ENCODE measurements at regions not wholly inside any gene's neighbourhood (a gene's known extent, or its start where the extent isn't known, plus 50 kb on each side); places are given as distances from the start of the nearest gene placed in this dataset.
"Not testable (repeated sequence)": the region's sequence is repeated elsewhere in the genome, so short reads cannot be mapped to it uniquely, and the experiment has no call there.

- Histone ChIP-seq H3K9ac (ENCODE audit: low read depth, low read length) (no peak overlapping the region), H3K4me3 (ENCODE audit: low read depth, low read length) (no peak overlapping the region), H3K27me3 (ENCODE audit: control insufficient read depth, insufficient read depth, low read length) (no peaks in the 10 kb centered on the region), H3K36me3 (ENCODE audit: control insufficient read depth, insufficient read depth, low read length) (no peaks in the 10 kb centered on the region), H3K4me1 (ENCODE audit: control insufficient read depth, insufficient read depth, low read length) (no peaks in the 10 kb centered on the region), H3K9me3 (ENCODE audit: control insufficient read depth, insufficient read depth, low read length) (no peaks in the 10 kb centered on the region)
Measured at GRCh38 chr2:17355608-17356329, 162.5 kb downstream of the RAD51AP2 start.

GRCh38 chr2:17353263-17353662 is 165.0 kb downstream of the RAD51AP2 start:
- Histone ChIP-seq H3K9me3 (ENCODE audit: control insufficient read depth, insufficient read depth, low read length) (no peaks in the 10 kb centered on the region), H3K4me1 (ENCODE audit: control insufficient read depth, insufficient read depth, low read length) (no peaks in the 10 kb centered on the region), H3K4me3 (ENCODE audit: low read depth, low read length) (no peak overlapping the region), H3K36me3 (ENCODE audit: control insufficient read depth, insufficient read depth, low read length) (no peaks in the 10 kb centered on the region), H3K9ac (ENCODE audit: low read depth, low read length) (no peak overlapping the region), H3K27me3 (ENCODE audit: control insufficient read depth, insufficient read depth, low read length) (no peaks in the 10 kb centered on the region)

GRCh38 chr2:17342692-17343091 is 175.5 kb downstream of the RAD51AP2 start:
- not testable (repeated sequence) for H3K27me3 ChIP-seq (ENCODE audit: control insufficient read depth, insufficient read depth, low read length); H3K4me1 ChIP-seq (ENCODE audit: control insufficient read depth, insufficient read depth, low read length); H3K4me3 ChIP-seq (ENCODE audit: low read depth, low read length); H3K36me3 ChIP-seq (ENCODE audit: control insufficient read depth, insufficient read depth, low read length); H3K9me3 ChIP-seq (ENCODE audit: control insufficient read depth, insufficient read depth, low read length); H3K9ac ChIP-seq (ENCODE audit: low read depth, low read length)

- Histone ChIP-seq H3K9ac (ENCODE audit: low read depth, low read length) (no peak overlapping the region), H3K4me3 (ENCODE audit: low read depth, low read length) (no peak overlapping the region), H3K9me3 (ENCODE audit: control insufficient read depth, insufficient read depth, low read length) (no peaks in the 10 kb centered on the region), H3K4me1 (ENCODE audit: control insufficient read depth, insufficient read depth, low read length) (peaks cover 2% of the 10 kb centered on the region), H3K36me3 (ENCODE audit: control insufficient read depth, insufficient read depth, low read length) (no peaks in the 10 kb centered on the region), H3K27me3 (ENCODE audit: control insufficient read depth, insufficient read depth, low read length) (no peaks in the 10 kb centered on the region)
Measured at GRCh38 chr2:17337507-17337906, 180.7 kb downstream of the RAD51AP2 start.

- H3K4me1 ChIP-seq (ENCODE audit: control insufficient read depth, insufficient read depth, low read length) = peaks cover 2% of the 10 kb centered on the region
- no peaks in the 10 kb centered on the region for H3K36me3 ChIP-seq (ENCODE audit: control insufficient read depth, insufficient read depth, low read length)
- H3K9ac ChIP-seq (ENCODE audit: low read depth, low read length) = no peak overlapping the region
- no peaks in the 10 kb centered on the region for H3K27me3 ChIP-seq (ENCODE audit: control insufficient read depth, insufficient read depth, low read length)
- H3K9me3 ChIP-seq (ENCODE audit: control insufficient read depth, insufficient read depth, low read length) = no peaks in the 10 kb centered on the region
- H3K4me3 ChIP-seq (ENCODE audit: low read depth, low read length) = no peak overlapping the region
Measured at GRCh38 chr2:17336458-17336857, 181.8 kb downstream of the RAD51AP2 start.

- Histone ChIP-seq H3K9ac (ENCODE audit: low read depth, low read length) (no peak overlapping the region), H3K9me3 (ENCODE audit: control insufficient read depth, insufficient read depth, low read length) (no peaks in the 10 kb centered on the region), H3K4me3 (ENCODE audit: low read depth, low read length) (no peak overlapping the region), H3K27me3 (ENCODE audit: control insufficient read depth, insufficient read depth, low read length) (no peaks in the 10 kb centered on the region), H3K36me3 (ENCODE audit: control insufficient read depth, insufficient read depth, low read length) (no peaks in the 10 kb centered on the region), H3K4me1 (ENCODE audit: control insufficient read depth, insufficient read depth, low read length) (no peaks in the 10 kb centered on the region)
Measured at GRCh38 chr2:17334300-17334699, 183.9 kb downstream of the RAD51AP2 start.

GRCh38 chr2:17331636-17332035 is 186.6 kb downstream of the RAD51AP2 start:
- Histone ChIP-seq H3K36me3 (ENCODE audit: control insufficient read depth, insufficient read depth, low read length) (no peaks in the 10 kb centered on the region), H3K4me3 (ENCODE audit: low read depth, low read length) (no peak overlapping the region), H3K4me1 (ENCODE audit: control insufficient read depth, insufficient read depth, low read length) (no peaks in the 10 kb centered on the region), H3K9ac (ENCODE audit: low read depth, low read length) (no peak overlapping the region), H3K27me3 (ENCODE audit: control insufficient read depth, insufficient read depth, low read length) (no peaks in the 10 kb centered on the region), H3K9me3 (ENCODE audit: control insufficient read depth, insufficient read depth, low read length) (no peaks in the 10 kb centered on the region)

- Histone ChIP-seq H3K4me1 (ENCODE audit: control insufficient read depth, insufficient read depth, low read length) (no peaks in the 10 kb centered on the region), H3K9me3 (ENCODE audit: control insufficient read depth, insufficient read depth, low read length) (no peaks in the 10 kb centered on the region), H3K36me3 (ENCODE audit: control insufficient read depth, insufficient read depth, low read length) (no peaks in the 10 kb centered on the region), H3K27me3 (ENCODE audit: control insufficient read depth, insufficient read depth, low read length) (no peaks in the 10 kb centered on the region), H3K4me3 (ENCODE audit: low read depth, low read length) (no peak overlapping the region), H3K9ac (ENCODE audit: low read depth, low read length) (no peak overlapping the region)
Measured at GRCh38 chr2:17328161-17328560, 190.1 kb downstream of the RAD51AP2 start.

- H3K27me3 ChIP-seq (ENCODE audit: control insufficient read depth, insufficient read depth, low read length) = no peaks in the 10 kb centered on the region
Measured at GRCh38 chr2:17327649-17328048, 190.6 kb downstream of the RAD51AP2 start.

GRCh38 chr2:17326717-17327116 is 191.5 kb downstream of the RAD51AP2 start:
- H3K27me3 ChIP-seq (ENCODE audit: control insufficient read depth, insufficient read depth, low read length) = no peaks in the 10 kb centered on the region
- no peak overlapping the region for H3K9ac ChIP-seq (ENCODE audit: low read depth, low read length)
- no peaks in the 10 kb centered on the region for H3K36me3 ChIP-seq (ENCODE audit: control insufficient read depth, insufficient read depth, low read length)
- H3K4me1 ChIP-seq (ENCODE audit: control insufficient read depth, insufficient read depth, low read length) = no peaks in the 10 kb centered on the region
- no peak overlapping the region for H3K4me3 ChIP-seq (ENCODE audit: low read depth, low read length)
- no peaks in the 10 kb centered on the region for H3K9me3 ChIP-seq (ENCODE audit: control insufficient read depth, insufficient read depth, low read length)

More at GRCh38 chr2:17327649-17328048, 190.6 kb downstream of the RAD51AP2 start:
- Histone ChIP-seq H3K4me1 (ENCODE audit: control insufficient read depth, insufficient read depth, low read length) (no peaks in the 10 kb centered on the region), H3K36me3 (ENCODE audit: control insufficient read depth, insufficient read depth, low read length) (no peaks in the 10 kb centered on the region), H3K4me3 (ENCODE audit: low read depth, low read length) (no peak overlapping the region), H3K9me3 (ENCODE audit: control insufficient read depth, insufficient read depth, low read length) (no peaks in the 10 kb centered on the region), H3K9ac (ENCODE audit: low read depth, low read length) (no peak overlapping the region)

- H3K4me3 ChIP-seq (ENCODE audit: low read depth, low read length) = no peak overlapping the region
- H3K36me3 ChIP-seq (ENCODE audit: control insufficient read depth, insufficient read depth, low read length) = no peaks in the 10 kb centered on the region
- H3K9ac ChIP-seq (ENCODE audit: low read depth, low read length) = no peak overlapping the region
Measured at GRCh38 chr2:17323697-17324096, 194.5 kb downstream of the RAD51AP2 start.

GRCh38 chr2:17322461-17322860 is 195.8 kb downstream of the RAD51AP2 start:
- Histone ChIP-seq H3K27me3 (ENCODE audit: control insufficient read depth, insufficient read depth, low read length) (no peaks in the 10 kb centered on the region), H3K9ac (ENCODE audit: low read depth, low read length) (no peak overlapping the region), H3K9me3 (ENCODE audit: control insufficient read depth, insufficient read depth, low read length) (no peaks in the 10 kb centered on the region), H3K4me3 (ENCODE audit: low read depth, low read length) (no peak overlapping the region), H3K4me1 (ENCODE audit: control insufficient read depth, insufficient read depth, low read length) (no peaks in the 10 kb centered on the region), H3K36me3 (ENCODE audit: control insufficient read depth, insufficient read depth, low read length) (no peaks in the 10 kb centered on the region)

More at GRCh38 chr2:17323697-17324096, 194.5 kb downstream of the RAD51AP2 start:
- no peaks in the 10 kb centered on the region for H3K27me3 ChIP-seq (ENCODE audit: control insufficient read depth, insufficient read depth, low read length)
- H3K9me3 ChIP-seq (ENCODE audit: control insufficient read depth, insufficient read depth, low read length) = no peaks in the 10 kb centered on the region
- H3K4me1 ChIP-seq (ENCODE audit: control insufficient read depth, insufficient read depth, low read length) = no peaks in the 10 kb centered on the region
